GM21717 (cell line): ENCODE measurements at regions not wholly inside any gene's neighbourhood (a gene's known extent, or its start where the extent isn't known, plus 50 kb on each side); places are given as distances from the start of the nearest gene placed in this dataset.

Experiments used
- ATAC-seq: cut with Tn5 transposase; IDR thresholded peaks from one replicate; pipeline ENCODE4 v1.9.1; 2021; ENCODE audit warnings: mild to moderate bottlenecking, moderate library complexity; ENCODE audit not compliant: unreplicated experiment

DNA sequence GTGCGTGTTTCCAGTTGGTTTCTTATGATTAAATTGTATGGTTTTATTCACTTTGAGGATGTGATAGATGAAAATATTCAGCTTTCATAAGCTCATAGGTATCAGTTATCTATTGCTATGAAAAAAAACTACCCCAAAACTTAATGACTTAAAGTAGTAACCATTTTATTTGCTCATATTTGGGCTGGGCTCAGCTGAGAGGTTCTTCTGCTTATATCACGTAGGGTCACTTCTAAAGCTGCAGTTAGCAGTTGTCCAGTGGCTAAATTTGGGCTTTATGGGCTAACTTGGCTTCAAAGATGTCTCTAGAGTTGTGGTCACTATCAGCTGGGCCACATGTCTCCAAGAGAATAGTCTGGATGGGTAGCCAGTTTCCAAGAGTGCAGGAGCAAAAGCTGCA is 206.4 kb upstream of the LYPLAL1 start:
- no peak for ATAC-seq

GRCh38 chr1:218967836-218968235 is 205.8 kb upstream of the LYPLAL1 start:
- no peak for ATAC-seq

GRCh38 chr1:218969006-218969405 is 204.7 kb upstream of the LYPLAL1 start:
- no peak for ATAC-seq

- ATAC-seq: no peak
These were observed 203.2 kb upstream of the LYPLAL1 start for GRCh38 chr1:218970397-218970990.

- ATAC-seq: no peak
These were observed 202.5 kb upstream of the LYPLAL1 start for GRCh38 chr1:218971156-218971555.

DNA sequence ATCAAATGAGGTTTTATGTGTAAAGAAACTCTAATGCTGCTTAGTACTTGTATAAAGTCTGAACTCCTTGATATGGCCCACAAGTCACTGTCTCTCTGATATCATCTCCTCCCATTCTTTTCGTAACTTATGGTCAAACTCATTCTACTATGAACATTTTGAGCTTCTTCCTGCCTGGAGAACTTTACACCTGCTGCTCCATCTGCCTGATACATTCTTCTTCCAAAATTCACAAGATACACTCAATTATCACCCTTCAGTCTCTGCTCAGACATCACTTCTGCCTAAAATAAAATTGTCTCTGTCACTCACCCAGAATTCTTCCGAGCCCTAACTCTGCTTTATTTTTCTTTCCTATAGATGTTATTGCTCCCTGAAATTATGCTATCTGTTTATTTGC is 192.8 kb upstream of the LYPLAL1 start:
- ATAC-seq: no peak

GRCh38 chr1:218982482-218982881 is 191.2 kb upstream of the LYPLAL1 start:
- ATAC-seq: no peak

DNA sequence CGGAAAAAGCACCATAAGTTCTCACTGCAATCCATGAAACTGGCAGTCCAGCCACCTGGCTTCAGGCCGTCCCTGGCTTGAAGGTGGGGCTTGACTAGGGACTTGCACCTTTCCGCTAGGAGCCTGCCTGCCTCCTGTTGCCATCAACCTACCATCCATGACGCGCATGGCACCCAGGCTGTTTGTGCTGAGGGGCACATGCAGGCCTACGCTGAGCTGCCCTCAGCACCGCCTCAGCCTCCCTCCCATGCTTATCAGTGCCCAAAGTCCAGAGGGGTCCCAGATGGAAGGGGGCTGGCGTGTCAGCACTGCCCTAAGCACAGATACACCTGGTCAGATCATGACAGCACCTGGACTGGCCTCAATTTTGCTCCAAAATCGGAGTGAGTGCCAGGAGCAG is 190.2 kb upstream of the LYPLAL1 start:
- ATAC-seq: no peak

DNA sequence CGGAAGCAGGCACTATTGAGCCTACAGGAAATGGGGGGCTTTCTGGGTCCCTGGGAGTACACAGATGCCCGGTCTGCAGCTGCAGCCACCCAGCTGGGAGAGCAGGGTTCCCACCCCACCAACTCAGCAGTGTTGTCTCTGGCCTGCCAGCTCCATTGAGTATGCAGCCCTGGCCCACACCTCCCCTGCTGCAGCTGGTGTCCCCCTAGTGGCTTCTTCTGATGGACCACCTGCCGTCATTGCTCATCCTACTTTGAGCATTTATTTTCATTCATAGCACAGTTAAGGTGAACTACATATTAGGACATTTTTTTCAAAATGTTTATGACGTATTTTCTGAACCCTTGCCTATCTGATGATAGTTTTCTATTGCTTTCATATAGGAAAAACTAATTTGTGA is 189.8 kb upstream of the LYPLAL1 start:
- no peak for ATAC-seq

DNA sequence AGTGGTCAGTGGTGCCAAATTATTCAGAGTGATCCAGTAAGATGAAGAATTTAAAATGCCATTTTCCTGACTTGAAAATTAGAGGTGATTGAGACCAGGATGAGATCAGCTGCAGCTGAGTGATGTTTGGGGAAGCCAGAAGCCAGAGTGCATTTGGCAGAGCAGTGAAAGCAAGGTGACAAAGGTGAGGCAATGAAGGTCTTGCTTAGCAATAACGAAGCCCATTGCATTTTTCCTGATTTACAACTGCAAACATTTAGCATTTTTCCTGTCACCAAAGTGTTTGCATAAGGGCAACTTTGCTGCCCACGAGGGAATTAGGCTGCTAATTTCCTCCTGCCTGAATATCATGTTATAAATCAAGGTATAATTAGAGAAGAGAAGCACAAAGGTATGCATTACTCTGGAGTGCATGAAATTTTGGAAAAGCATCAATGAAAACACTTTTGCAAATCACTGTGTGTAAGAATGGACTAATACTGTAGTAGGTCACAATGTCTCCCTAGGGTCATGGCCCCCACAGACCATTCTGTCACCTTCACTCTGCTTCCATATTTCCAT is 188.2 kb upstream of the LYPLAL1 start:
- ATAC-seq: no peak

DNA sequence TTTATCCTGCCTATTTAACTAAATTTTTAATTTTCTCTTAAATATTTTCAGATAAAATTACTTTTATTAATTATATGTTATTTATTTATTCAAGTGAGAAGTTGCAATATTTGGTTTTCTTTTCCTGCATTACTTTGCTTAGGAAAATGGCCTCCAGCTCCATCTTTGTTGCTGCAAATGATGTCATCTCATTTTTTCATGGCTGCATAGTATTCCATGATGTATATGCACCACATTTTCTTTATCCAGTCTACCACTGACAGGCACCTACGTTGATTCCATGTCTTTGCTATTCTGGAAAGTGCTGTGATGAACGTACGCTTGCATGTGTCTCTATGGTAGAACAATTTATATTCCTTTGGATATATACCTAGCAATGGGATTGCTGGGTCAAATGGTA is 186.9 kb upstream of the LYPLAL1 start:
- ATAC-seq: no peak

GRCh38 chr1:218990019-218990418 is 183.7 kb upstream of the LYPLAL1 start:
- no peak for ATAC-seq

DNA sequence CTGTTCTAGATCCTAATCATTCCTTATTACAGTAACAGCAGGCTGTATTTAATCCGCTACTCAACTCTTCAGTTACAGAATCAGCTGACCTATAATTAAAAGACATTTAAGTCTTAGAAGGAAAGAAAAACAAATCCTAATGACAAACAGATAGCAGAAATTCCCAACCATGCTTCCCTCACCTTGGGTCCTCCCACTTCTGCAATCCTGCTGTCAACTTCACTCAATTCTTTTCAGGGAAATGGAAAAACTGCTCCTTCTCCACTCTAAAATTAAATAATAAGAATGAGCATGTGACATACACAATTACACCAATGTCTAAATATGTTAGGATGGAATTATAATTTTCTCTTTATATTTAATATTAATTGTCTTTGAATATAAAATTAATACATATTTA is 182.6 kb upstream of the LYPLAL1 start:
- no peak for ATAC-seq

- ATAC-seq: no peak
These were observed 179.1 kb upstream of the LYPLAL1 start for GRCh38 chr1:218994615-218995014.

- ATAC-seq: no peak
These were observed 178.5 kb upstream of the LYPLAL1 start for GRCh38 chr1:218995091-218995665.

DNA sequence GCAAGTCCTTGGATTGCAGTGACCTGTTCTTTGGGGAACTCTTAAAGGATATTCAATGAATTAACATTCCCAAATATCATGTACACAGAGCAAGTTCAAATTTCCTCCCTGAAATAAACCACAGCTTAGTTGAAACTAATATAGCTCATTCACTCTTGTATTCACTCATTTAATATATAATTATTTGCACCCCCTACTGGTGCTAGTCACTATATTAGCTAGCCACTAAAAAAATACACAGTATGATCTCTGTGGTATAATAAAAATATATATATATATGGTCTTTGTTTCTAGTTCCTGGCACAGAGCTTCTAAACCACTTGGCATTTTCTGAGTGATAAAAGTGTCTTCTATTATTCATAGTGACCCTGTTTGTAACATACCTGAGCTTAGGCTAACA is 177.3 kb upstream of the LYPLAL1 start:
- ATAC-seq: no peak

DNA sequence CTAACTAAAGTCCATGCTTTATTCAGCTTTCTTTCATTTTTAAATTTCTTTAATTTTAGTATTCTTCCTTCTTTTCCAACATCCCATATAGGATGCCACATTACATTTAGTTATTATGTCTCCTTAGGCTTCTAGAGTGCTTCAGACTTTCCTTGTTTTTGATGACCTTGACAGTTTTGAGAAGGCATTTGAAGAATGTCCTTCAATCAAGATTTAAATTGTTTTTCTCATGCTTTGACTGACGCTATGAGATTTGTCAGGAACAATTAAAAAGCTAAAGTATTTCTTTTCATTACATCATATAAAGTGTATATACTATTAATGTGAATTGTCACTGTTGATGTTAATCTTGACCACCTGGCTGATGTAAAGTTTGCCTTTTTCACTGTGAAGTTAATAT is 173.7 kb upstream of the LYPLAL1 start:
- no peak for ATAC-seq

GRCh38 chr1:219000631-219001030 is 173.0 kb upstream of the LYPLAL1 start:
- ATAC-seq: no peak

DNA sequence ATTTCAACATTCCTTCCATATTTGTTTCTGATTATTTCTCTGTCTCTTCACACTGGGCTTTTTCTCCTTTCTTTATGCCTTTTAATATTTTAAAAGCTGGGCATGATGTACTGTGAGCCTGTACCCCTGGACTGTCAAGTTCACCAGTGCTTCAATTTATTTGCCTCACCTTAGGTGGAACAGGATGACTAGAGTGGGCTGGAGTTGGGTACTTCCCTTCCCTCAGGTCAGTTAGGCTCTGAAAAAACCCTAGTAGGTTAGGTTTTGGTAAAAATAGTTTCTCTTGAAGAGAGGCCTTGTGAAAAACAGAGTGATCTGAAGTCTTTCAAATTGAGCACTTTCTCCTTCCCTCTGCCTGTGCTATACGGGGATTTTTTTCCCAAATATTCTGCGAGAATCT is 163.0 kb upstream of the LYPLAL1 start:
- peak; percentile 61 for ATAC-seq

DNA sequence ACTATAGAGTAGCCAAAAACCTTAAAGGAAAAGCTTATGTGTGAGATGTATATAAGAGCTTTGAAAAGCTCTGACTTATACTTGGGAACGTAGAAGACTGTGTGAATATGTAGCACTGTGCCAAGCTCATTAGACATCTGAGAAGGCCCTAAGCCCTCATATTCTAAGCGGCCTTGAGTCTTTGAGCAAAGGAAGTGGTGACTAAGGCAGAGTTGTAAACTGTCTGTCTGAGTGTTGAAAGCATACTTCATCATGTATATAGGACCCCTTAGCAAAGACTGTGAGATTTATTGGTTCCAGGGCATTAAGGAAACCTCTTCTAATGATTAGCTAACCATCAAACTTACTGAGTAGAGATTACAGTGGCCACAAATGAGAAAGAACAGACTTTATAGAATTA is 153.3 kb upstream of the LYPLAL1 start:
- no peak for ATAC-seq

- ATAC-seq: no peak
These were observed 152.8 kb upstream of the LYPLAL1 start for GRCh38 chr1:219020846-219021245.

- no peak for ATAC-seq
These were observed 146.5 kb upstream of the LYPLAL1 start for GRCh38 chr1:219027146-219027673.

GRCh38 chr1:219031809-219032208 is 141.9 kb upstream of the LYPLAL1 start:
- ATAC-seq: no peak
